ENCODE measurements at regions not wholly inside any gene's neighbourhood (a gene's known extent, or its start where the extent isn't known, plus 50 kb on each side); places are given as distances from the start of the nearest gene placed in this dataset.
"Not testable (repeated sequence)": the region's sequence is repeated elsewhere in the genome, so short reads cannot be mapped to it uniquely, and the experiment has no call there.

DNA sequence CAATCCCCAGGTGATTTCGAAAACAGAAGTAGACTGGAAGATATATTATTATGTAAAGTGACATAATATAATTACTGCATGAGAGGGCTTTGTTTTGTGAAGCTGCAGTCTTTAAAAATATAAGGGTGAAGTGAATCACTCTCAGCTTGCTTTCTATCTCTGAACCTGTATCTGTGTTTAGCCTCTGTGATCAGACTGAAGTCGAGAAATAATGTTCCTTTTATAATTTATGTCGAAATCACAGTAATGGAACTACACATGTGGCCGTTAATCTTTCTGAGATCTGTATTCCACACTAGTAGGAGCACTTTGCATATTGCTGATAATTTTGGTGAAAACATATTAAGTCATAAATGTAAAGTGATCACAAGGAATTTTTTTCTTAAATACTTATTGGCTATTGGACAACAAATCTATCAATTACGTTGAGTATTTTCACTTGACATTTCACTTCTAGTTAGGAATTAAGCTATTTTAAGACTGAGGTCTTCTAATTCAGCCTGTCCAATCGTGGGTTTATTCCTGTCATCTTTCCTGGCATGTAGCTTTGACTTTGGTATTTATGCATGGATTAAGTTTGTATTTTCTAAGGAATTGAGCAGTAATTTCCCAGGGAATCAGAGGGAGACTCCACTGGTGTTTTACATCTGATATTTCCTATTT lies 268.2 kb upstream of the POT1 start:
- no peak for ATAC-seq
- H3K36me3 ChIP-seq (ENCODE audit: low read depth): no peaks in the 10 kb centered on the region
- DNase-seq: no peak
- TF ChIP-seq, protein P1, sequence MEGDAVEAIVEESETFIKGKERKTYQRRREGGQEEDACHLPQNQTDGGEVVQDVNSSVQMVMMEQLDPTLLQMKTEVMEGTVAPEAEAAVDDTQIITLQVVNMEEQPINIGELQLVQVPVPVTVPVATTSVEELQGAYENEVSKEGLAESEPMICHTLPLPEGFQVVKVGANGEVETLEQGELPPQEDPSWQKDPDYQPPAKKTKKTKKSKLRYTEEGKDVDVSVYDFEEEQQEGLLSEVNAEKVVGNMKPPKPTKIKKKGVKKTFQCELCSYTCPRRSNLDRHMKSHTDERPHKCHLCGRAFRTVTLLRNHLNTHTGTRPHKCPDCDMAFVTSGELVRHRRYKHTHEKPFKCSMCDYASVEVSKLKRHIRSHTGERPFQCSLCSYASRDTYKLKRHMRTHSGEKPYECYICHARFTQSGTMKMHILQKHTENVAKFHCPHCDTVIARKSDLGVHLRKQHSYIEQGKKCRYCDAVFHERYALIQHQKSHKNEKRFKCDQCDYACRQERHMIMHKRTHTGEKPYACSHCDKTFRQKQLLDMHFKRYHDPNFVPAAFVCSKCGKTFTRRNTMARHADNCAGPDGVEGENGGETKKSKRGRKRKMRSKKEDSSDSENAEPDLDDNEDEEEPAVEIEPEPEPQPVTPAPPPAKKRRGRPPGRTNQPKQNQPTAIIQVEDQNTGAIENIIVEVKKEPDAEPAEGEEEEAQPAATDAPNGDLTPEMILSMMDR (IDR thresholded peaks at IDR 0.05): no peak
- H3K9me3 ChIP-seq: peaks cover 2% of the 10 kb centered on the region
- H3K4me3 ChIP-seq: no peak overlapping the region
- intact Hi-C loops (cut with DNase I, micrococcal nuclease): no loop called here
- H3K4me1 ChIP-seq (ENCODE audit: low read depth): no peaks in the 10 kb centered on the region

DNA sequence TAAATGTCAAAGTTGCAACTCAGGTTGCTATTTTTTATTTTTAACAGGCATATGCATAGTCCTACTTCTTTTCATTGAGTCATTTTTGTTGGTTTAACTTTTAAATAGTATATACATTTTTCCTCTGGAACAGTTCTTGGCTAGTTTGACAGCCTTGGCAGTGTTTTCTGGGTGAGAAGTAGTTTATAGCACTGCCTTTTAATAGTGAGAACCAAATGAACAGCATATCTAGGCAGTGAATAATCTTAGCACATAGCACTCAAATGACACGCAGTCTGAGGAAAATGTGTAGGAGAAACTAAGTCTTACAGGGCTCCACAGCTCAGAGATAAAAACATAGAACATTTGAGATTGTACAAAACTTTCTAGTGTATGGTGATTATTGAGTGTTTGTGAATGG lies 265.5 kb upstream of the POT1 start:
- ATAC-seq (no peak), DNase-seq (no peak)
- Histone ChIP-seq H3K4me3 (no peak overlapping the region), H3K36me3 (ENCODE audit: low read depth) (no peaks in the 10 kb centered on the region), H3K9me3 (peaks cover 4% of the 10 kb centered on the region), H3K4me1 (ENCODE audit: low read depth) (no peaks in the 10 kb centered on the region)
- TF ChIP-seq, protein P1 (IDR thresholded peaks at IDR 0.05): no peak
- intact Hi-C loops (cut with DNase I, micrococcal nuclease): no loop called here

DNA sequence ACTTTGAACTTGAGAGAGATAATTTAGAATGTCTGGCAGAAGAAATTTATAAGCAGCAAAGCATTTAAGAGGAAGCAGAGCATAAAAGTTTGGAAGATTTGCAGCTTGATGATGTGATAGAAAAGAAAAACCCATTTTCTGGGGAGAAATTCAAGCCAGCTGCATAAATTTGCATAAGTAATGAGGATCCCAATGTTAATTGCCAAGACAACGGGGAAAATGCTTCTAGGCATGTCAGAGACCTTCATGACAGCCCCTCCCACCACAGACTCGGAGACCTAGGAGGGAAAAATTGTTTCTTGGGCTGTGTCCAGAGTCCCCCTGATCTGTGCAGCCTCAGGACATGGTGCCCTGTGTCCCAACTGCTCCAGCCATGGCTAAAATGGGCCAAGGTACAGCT lies 263.6 kb upstream of the POT1 start:
- H3K36me3 ChIP-seq (ENCODE audit: low read depth): no peaks in the 10 kb centered on the region
- intact Hi-C loops (cut with DNase I, micrococcal nuclease): no loop called here
- DNase-seq (no peak), ATAC-seq (no peak)
- no peaks in the 10 kb centered on the region for H3K4me1 ChIP-seq (ENCODE audit: low read depth)
- TF ChIP-seq, protein P1 (IDR thresholded peaks at IDR 0.05): no peak
- peaks cover 9% of the 10 kb centered on the region for H3K9me3 ChIP-seq
- H3K4me3 ChIP-seq: no peak overlapping the region

DNA sequence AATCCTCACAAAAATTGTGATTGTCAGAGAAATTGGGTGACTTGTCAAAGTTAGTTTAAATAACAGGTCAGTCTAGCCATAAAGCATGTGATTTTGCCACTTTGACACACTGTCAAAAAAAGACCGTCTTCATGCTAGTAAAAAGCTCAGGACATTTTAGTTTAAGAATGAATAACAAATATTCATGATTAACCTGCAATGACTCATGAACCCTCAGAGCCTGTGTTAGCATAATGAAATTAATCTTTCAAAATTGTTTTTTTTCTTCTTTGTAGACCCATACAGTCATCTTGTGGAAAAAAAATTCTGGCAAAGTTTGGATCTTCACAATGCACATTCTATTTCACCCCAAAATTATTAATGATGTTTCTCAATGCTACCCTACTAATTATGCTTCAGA lies 255.2 kb upstream of the POT1 start:
- ATAC-seq (no peak), DNase-seq (no peak)
- intact Hi-C loops (cut with DNase I, micrococcal nuclease): no loop called here
- Histone ChIP-seq H3K9me3 (peaks cover 12% of the 10 kb centered on the region), H3K4me1 (ENCODE audit: low read depth) (no peaks in the 10 kb centered on the region), H3K4me3 (no peak overlapping the region), H3K36me3 (ENCODE audit: low read depth) (no peaks in the 10 kb centered on the region)
- TF ChIP-seq, protein P1 (IDR thresholded peaks at IDR 0.05): no peak

DNA sequence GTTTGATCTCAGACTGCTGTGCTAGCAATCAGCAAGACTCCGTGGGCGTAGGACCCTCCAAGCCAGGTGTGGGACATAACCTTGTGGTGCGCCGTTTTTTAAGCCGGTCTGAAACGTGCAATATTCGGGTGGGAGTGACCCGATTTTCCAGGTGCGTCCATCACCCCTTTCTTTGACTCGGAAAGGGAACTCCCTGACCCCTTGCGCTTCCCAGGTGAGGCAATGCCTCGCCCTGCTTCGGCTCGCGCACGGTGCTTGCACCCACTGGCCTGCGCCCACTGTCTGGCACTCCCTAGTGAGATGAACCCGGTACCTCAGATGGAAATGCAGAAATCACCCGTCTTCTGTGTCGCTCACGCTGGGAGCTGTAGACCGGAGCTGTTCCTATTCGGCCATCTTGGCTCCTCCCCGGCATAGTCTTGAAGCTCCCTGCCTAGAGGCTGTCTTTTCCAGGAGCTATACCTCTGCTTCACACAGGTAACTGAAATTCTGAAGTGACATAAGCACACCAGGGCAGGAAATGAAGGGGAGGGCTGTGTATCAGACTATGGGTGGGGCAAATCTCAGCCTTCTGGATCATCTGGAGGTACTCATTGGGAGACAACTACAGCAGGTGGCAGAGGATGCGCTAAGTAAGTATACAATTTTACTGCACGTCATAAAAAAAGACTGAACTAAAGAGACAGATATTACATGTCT lies 252.1 kb upstream of the POT1 start:
- not testable (repeated sequence) for ATAC-seq; H3K36me3 ChIP-seq (ENCODE audit: low read depth)

DNA sequence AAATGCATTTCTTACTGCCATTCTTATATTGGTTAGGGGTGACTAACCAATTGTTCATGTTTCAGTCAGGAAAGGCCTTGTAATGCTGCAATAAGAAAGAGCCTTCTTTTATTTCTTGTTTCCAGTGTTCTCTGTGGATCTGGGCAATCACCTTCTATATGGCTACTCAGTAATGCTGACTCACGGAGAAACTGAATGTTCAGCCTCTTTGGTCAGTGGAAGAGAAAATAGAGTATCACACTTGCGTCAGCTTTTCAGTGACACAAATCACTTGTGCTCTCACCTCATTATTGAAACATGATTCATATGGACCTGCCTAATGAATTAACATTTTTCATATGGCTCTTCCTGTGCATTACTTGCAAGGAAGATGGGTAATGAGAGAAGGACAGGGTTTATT lies 243.9 kb upstream of the POT1 start:
- intact Hi-C loops (cut with DNase I, micrococcal nuclease): no loop called here
- no peak for ATAC-seq

More for the DNA sequence above, 252.1 kb upstream of the POT1 start:
- H3K4me1 ChIP-seq (ENCODE audit: low read depth); intact Hi-C loops (cut with DNase I, micrococcal nuclease); DNase-seq; H3K4me3 ChIP-seq; H3K9me3 ChIP-seq: not testable (repeated sequence)

More for the DNA sequence above, 243.9 kb upstream of the POT1 start:
- TF ChIP-seq, protein P1 (IDR thresholded peaks at IDR 0.05): no peak
- Histone ChIP-seq H3K9me3 (no peaks in the 10 kb centered on the region), H3K4me1 (ENCODE audit: low read depth) (no peaks in the 10 kb centered on the region), H3K4me3 (no peak overlapping the region), H3K36me3 (ENCODE audit: low read depth) (no peaks in the 10 kb centered on the region)
- no peak for DNase-seq

Measured in mucosa of descending colon (tissue), 3 donors.